ENCODE measurements at regions not wholly inside any gene's neighbourhood (a gene's known extent, or its start where the extent isn't known, plus 50 kb on each side); places are given as distances from the start of the nearest gene placed in this dataset.

GRCh38 chr2:198698230-198698629 is 759.5 kb downstream of the SATB2 start:
- no peak for DNase-seq

- DNase-seq: no peak
Measured at GRCh38 chr2:198697794-198698193, 759.9 kb downstream of the SATB2 start.

GRCh38 chr2:198697218-198697617 is 760.5 kb downstream of the SATB2 start:
- DNase-seq: no peak

- no peak for DNase-seq
Measured at GRCh38 chr2:198695879-198696278, 761.9 kb downstream of the SATB2 start.

DNA sequence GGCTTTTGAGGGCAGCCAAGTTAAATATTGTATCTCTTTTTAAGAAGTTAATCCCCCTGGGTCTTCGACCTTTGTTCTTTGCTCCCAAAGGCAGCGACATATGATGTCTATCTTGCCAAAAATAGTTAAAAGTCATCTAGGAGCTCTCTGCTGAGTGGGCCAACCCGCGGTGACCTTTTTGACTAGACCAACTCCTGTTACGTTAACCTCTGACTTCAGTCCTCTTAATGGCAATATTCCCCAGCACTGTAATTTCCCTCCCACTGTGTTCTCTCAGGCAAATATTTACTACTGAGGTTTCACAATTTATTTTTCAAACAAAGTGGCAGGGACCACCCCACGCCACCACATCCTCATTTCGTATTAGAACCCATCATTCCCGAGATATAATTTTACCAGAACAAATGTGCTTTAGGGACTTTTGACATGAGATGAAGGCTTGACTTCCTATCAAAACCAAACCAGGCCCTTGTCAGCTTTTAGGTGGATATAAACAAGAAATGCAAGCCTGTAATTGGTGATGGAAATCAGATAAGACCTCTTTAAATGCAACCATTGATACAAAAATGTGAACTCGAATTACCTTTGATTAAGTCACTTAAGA is 764.7 kb downstream of the SATB2 start:
- DNase-seq: no peak

- DNase-seq: no peak
Measured at GRCh38 chr2:198691236-198691635, 766.5 kb downstream of the SATB2 start.

- no peak for DNase-seq
Measured at GRCh38 chr2:198664321-198664720, 793.4 kb downstream of the SATB2 start.

DNA sequence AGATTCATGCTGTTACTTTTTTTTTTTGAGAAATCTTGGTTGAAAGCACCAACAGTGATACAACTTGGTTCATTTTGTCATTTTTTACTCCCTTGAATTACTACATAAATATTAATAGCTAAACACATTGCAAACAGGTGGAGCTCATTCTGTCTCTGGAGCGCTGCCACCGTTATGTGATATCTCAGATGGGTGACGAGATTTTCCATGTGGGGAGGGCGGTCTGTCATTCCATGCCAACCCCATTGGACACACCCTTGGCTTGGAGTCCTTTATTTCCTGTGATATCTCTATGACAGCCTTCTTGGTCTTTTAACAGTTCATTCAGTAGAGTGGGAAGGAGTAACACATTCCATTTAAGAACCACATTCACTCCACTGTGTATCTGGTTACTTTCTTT is 794.8 kb downstream of the SATB2 start:
- DNase-seq: no peak

- no peak for DNase-seq
Measured at GRCh38 chr2:198660501-198660900, 797.2 kb downstream of the SATB2 start.

DNA sequence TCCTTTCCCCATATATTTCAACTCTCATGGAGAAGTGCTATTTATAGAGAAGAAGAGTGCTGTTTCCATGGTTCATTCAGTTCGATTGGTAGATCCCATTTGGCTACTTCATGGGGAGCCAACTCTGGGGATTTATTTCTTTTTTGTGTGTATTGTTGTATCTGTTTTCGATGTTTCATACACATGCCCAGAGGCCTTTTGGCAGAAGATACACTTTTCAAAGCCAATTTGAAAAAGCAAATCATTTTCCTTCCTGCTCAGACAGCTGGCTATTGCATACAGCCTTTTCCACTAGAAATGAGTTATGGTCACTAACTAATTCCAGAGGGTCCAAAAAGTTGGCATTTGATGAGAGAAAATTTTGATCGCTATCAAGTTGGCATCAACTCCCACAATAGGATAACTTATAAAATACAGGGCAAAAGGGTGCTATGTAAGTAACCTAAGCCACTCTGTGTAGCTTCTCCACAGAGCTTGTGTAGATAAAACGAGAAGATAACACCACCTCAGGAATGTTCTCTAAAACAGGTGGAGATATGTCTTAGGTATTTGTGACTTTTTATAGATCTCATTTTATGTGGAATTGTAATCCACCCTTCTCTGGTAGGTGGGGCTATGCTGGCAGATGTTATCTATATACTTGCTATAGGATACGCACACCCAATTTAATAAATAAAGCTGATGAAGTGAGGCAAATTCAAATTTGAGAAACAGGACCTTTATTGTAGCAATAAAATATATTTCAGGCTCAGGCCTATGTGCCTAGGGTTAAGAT is 798.5 kb downstream of the SATB2 start:
- DNase-seq: no peak

GRCh38 chr2:198657512-198658121 is 800.1 kb downstream of the SATB2 start:
- peak; percentile 40 for DNase-seq

- DNase-seq: no peak
Measured at GRCh38 chr2:198656869-198657268, 800.9 kb downstream of the SATB2 start.

GRCh38 chr2:198654646-198655045 is 803.1 kb downstream of the SATB2 start:
- no peak for DNase-seq

- DNase-seq: no peak
Measured at GRCh38 chr2:198653311-198653710, 804.4 kb downstream of the SATB2 start.

DNA sequence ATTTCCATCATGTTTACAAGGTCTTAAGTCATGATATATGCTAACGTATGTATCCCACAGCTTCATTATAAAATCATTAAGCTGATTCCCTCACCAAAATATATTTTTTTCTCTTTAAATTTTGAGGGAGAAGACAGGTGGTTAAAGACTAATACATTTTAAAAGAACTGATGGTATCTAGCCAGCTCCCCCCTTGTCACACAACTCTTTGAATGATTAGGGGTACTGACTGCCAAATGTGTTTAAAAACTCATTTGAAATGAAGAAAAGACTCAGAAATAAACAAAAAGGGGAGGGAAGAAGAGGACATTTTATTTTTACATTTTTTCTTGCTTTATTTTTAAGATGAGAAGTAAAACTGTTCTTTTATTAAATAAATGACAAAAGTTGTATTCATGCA is 805.3 kb downstream of the SATB2 start:
- DNase-seq: no peak

- no peak for DNase-seq
Measured at GRCh38 chr2:198645816-198646215, 811.9 kb downstream of the SATB2 start.

GRCh38 chr2:198641161-198641560 is 816.6 kb downstream of the SATB2 start:
- DNase-seq: no peak

- DNase-seq: no peak
Measured at GRCh38 chr2:198640463-198640862, 817.3 kb downstream of the SATB2 start.

DNA sequence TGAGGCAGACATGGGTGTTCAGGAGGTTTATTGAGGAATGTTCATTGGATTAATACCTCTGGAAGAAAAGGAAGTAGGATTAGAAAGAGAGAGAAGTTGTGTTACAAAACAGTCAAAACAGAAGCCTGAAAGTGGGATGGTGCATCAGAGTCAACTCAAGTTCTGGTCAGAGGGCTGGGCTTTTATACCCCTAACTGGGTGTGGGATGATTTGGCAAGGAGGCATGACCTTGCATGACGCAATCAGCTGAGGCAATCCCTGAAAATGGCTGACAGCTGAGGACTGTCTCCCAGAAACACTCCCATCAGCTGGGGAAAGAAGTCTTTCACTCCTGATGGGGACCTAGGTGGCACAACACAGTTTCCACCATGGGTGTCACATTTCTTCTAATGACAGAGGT is 818.2 kb downstream of the SATB2 start:
- DNase-seq: no peak

DNA sequence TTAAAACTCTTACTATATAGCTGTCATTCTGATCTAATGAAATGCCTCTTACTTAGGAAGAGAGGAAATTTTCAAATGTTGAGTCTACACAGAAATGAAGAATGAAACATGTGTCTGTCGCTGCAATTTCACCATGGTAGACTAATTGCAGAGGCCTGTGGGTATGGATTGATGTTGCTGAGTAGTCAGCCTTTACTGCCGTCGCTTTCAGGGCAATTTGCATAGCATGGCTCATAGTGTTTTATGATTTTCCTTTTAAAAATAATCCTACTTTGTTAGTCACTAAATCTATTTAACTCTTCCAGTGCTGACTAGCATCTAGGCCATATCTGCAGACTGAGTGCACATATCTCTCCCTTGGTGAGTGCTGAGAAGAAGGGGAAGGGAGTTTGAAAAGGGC is 819.2 kb downstream of the SATB2 start:
- DNase-seq: no peak

GRCh38 chr2:198630384-198630783 is 826.0 kb downstream of the PLCL1 start:
- no peak for DNase-seq

- DNase-seq: no peak
Measured at GRCh38 chr2:198628596-198628995, 824.2 kb downstream of the PLCL1 start.

GRCh38 chr2:198622986-198623730 is 818.8 kb downstream of the PLCL1 start:
- DNase-seq: no peak

DNA sequence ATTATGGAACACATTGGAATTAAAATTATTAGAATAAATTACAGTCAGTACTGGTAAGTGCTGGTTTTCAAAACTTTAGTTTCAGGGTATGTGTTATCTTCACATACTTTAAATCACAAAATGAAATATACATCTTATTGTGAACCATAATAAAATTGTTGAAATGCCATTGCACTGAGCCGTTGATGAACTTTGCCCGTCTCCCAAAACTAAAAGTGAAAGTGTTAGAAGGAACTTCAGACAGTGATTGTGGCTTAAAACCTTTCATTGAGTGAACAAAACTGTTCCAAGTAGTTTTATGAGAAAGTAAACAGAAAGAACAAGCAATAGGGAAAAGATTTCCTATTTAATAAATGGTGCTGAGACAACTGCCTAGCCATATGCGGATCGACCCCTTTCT is 811.6 kb downstream of the PLCL1 start:
- DNase-seq: no peak
